Transverse colon (tissue), 4 donors: ENCODE measurements at regions not wholly inside any gene's neighbourhood (a gene's known extent, or its start where the extent isn't known, plus 50 kb on each side); places are given as distances from the start of the nearest gene placed in this dataset.
"Not testable (repeated sequence)": the region's sequence is repeated elsewhere in the genome, so short reads cannot be mapped to it uniquely, and the experiment has no call there.

Experiments used
- DNase-seq: peaks from one replicate; pipeline ENCODE4 v3.0.0-alpha.2; 2019
- H3K27ac ChIP-seq, 4 donors: fragments of 200-600 bp; sonication (generic); 2 replicates each; pipeline ENCODE4 v1.5.1; 2016 to 2018; ENCODE audit warnings: inconsistent platforms in 4 of 4
- H3K27me3 ChIP-seq: fragments of 200-600 bp; sonication (generic); 2 replicates; pipeline ENCODE4 v1.5.1; 2017; ENCODE audit warnings: inconsistent platforms
- H3K36me3 ChIP-seq, 4 donors: fragments of 200-600 bp; sonication (generic); 2 replicates each; pipeline ENCODE4 v1.5.1; 2017 to 2019; ENCODE audit warnings: inconsistent platforms in 4 of 4
- H3K4me1 ChIP-seq, 4 donors: fragments of 200-600 bp; sonication (generic); 2 replicates each; pipeline ENCODE4 v1.5.1; 2017 to 2020; ENCODE audit warnings: inconsistent platforms in 4 of 4
- H3K4me3 ChIP-seq, 4 donors: fragments of 200-600 bp; sonication (generic); 1 replicate in 1 of 4; 2 replicates in 3 of 4; pipeline versions ENCODE4 v1.5.1 to v1.6.1; 2017 to 2019; ENCODE audit warnings: inconsistent platforms in 4 of 4
- H3K9me3 ChIP-seq, 2 donors: fragments of 200-600 bp; sonication (generic); 2 replicates each; pipeline ENCODE4 v1.5.1; 2017 to 2019; ENCODE audit warnings: inconsistent platforms in 2 of 2
- EP300 ChIP-seq: sonication (generic); formaldehyde crosslinking; IDR thresholded peaks from one replicate; pipeline ENCODE4 v1.6.1; 2017; ENCODE audit warnings: antibody characterized with exemption, low read depth
- POLR2A ChIP-seq: fragments of 450-650 bp; IDR thresholded peaks from one replicate; pipeline ENCODE4 v1.6.1; 2016; ENCODE audit warnings: antibody characterized with exemption, mild to moderate bottlenecking, moderate library complexity
- POLR2AphosphoS5 ChIP-seq, 3 donors: sonication (generic); formaldehyde crosslinking; IDR thresholded peaks; one replicate each; pipeline ENCODE4 v1.6.1; 2016; ENCODE audit warnings: antibody characterized with exemption in 3 of 3
- WGBS, 2 donors: methylation state at CpG; one replicate each; pipeline ENCODE4 v1.1.5; 2018; ENCODE audit warnings: low coverage in 1 of 2; 5-methylcytosine and 5-hydroxymethylcytosine counted together
- in situ Hi-C, 4 donors: fragments of 200-750 bp; cut with MboI; loops; one replicate each; pipeline versions ENCODE4 v1.15.0 to v1.15.1; 2017; ENCODE audit warnings: low sequenced_read_pairs in 3 of 4, low pct_ligation_motif_present in 1 of 4, low pct_unique_long_range_greater_than_20kb in 1 of 4
- intact Hi-C: fragments of 100-400 bp; cut with DNase I; formaldehyde crosslinking; loops from one replicate; pipeline ENCODE4 v1.15.1; 2023; ENCODE audit warnings: low total_unique reads
- TF ChIP-seq, protein P1 (sequence below), 5 experiments: fragments of 200-600 bp in 3 of 5; fragments of 450-650 bp in 2 of 5; sonication (generic) in 3 of 5; IDR thresholded peaks; 1 replicate in 2 of 5; 2 replicates in 3 of 5; pipeline ENCODE4 v1.5.1; 2016 to 2017; ENCODE audit warnings: antibody characterized with exemption in 5 of 5, inconsistent platforms in 3 of 5, mild to moderate bottlenecking in 2 of 5, moderate library complexity in 1 of 5

DNA sequence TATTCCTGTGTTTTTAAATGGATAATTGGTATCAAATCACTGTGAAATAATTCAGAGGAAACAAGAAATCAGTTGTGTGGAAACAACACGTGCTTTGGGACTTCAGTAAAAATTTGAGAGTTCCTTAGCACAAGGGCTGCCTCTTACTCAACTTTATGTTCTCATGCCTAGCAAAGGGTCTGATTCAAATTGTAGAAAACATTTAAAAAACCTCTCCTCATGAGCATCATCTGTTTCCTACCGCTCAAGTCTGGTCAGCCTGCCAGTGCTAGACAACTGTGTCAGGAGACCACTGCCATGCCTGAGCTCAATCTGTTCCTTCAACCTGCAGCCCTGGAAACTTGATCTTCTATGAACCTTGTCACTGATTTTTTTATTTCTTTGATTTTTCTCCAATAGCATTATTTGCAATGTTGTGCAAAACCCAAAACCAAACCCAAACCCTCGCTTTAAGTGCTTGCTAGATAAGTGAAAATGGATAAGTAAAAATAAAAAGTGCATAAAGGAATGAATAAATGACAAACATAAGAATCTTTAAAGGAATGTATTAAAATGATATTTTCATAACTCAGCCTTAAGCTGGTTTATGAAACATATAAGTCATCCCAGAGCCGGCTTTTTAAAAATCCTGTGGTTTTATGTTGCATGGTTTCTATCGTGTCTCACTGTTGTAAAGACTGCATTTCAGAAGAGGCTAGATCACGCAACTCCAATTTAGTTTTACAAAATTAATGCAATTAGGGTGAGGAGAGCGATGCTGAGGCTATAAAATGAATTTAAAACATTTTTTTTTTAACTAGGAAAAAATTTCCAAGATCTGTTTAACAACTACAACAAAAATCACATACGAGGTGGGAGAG lies 361.2 kb upstream of the PDE3A start:
- DNase-seq, result no peak
- no peaks in the 10 kb centered on the region for H3K36me3 ChIP-seq
- in situ Hi-C loops (no loop called here), intact Hi-C loops (no loop called here)
- H3K4me3 ChIP-seq, result no peak overlapping the region
- H3K9me3 ChIP-seq, result no peaks in the 10 kb centered on the region
- peaks cover 0 to 12% (median 7%) of the 10 kb centered on the region in 4 donors for H3K4me1 ChIP-seq
- no peak overlapping the region for H3K27ac ChIP-seq
- H3K27me3 ChIP-seq, result no peaks in the 10 kb centered on the region
- WGBS, 2 donors, result 73 to 87% methylated on average over 8 of the region's 8 CpGs
- TF ChIP-seq, protein P1, sequence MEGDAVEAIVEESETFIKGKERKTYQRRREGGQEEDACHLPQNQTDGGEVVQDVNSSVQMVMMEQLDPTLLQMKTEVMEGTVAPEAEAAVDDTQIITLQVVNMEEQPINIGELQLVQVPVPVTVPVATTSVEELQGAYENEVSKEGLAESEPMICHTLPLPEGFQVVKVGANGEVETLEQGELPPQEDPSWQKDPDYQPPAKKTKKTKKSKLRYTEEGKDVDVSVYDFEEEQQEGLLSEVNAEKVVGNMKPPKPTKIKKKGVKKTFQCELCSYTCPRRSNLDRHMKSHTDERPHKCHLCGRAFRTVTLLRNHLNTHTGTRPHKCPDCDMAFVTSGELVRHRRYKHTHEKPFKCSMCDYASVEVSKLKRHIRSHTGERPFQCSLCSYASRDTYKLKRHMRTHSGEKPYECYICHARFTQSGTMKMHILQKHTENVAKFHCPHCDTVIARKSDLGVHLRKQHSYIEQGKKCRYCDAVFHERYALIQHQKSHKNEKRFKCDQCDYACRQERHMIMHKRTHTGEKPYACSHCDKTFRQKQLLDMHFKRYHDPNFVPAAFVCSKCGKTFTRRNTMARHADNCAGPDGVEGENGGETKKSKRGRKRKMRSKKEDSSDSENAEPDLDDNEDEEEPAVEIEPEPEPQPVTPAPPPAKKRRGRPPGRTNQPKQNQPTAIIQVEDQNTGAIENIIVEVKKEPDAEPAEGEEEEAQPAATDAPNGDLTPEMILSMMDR (IDR thresholded peaks at IDR 0.05), result no peak
- TF ChIP-seq POLR2AphosphoS5 (IDR thresholded peaks at IDR 0.05), result no peak
- TF ChIP-seq EP300, result no peak
- TF ChIP-seq POLR2A, result no peak

DNA sequence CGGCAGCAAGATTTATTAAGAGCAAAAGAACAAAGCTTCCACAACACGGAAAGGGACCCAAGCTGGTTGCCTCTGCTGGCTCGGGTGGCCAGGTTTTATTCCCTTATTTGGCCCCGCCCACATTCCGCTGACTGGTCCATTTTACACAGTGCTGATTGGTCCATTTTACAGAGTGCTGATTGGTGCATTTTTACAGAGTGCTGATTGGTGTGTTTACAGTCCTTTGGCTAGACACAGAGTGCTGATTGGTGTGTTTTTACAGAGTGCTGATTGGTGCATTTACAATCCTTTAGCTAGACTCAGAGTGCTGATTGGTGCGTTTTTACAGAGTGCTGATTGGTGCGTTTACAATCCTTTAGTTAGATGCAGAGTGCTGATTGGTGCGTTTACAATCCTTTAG lies 358.4 kb upstream of the PDE3A start:
- H3K27me3 ChIP-seq, in situ Hi-C loops, intact Hi-C loops, DNase-seq, H3K9me3 ChIP-seq, H3K36me3 ChIP-seq, H3K27ac ChIP-seq, H3K4me3 ChIP-seq: not testable (repeated sequence)
- peaks cover 0 to 12% (median 7%) of the 10 kb centered on the region in 4 donors for H3K4me1 ChIP-seq
- 88 to 95% methylated on average over 8 of the region's 8 CpGs for WGBS, 2 donors

DNA sequence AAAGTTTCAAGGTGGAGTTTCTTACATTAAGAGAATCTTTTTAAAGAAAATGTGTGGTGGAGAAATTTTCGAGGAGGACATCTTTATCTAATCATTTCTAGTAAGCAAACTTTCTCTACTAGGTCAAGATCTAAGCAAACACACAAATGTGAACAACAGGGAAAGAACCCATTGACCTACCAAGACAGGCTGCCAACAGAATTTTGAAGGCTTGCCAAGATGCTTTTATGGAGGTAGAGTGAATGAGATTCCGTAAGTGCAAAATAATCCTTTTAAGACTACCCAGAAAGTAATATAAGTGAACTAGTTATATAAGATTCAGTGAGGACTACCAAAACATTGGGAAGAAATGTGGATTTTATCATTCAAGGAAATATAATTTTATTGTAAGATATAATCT lies 357.1 kb upstream of the PDE3A start:
- peaks cover 0 to 12% (median 7%) of the 10 kb centered on the region in 4 donors for H3K4me1 ChIP-seq
- no peak overlapping the region for H3K4me3 ChIP-seq
- TF ChIP-seq, protein P1 (IDR thresholded peaks at IDR 0.05), result no peak
- no peak for TF ChIP-seq POLR2AphosphoS5 (IDR thresholded peaks at IDR 0.05)
- TF ChIP-seq EP300, result no peak
- TF ChIP-seq POLR2A, result no peak
- no peaks in the 10 kb centered on the region for H3K36me3 ChIP-seq
- 12 to 32% methylated on average over 2 of the region's 2 CpGs for WGBS, 2 donors
- in situ Hi-C loops, result no loop called here
- no peaks in the 10 kb centered on the region for H3K27me3 ChIP-seq
- peak; percentile 69 for DNase-seq
- H3K27ac ChIP-seq, result no peak overlapping the region
- intact Hi-C loops, result no loop called here
- no peaks in the 10 kb centered on the region for H3K9me3 ChIP-seq

DNA sequence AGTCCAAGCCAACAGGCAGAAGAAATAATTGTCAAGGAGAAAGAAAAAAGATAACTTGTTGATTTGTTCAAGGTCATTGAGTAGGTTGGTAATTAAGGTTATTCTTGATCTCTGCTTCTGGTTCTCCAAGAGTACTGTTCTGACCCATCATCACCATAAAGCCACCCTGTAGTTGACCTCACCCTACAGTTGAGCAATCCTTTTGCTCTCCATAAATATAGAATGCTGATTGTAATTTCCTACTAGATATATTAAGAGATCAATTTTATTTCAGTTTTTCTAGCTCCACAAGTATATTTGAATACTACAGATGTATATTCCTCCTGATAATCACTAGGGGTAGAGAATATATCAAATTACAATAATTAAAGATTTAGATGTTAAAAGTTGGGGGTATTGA lies 350.5 kb upstream of the PDE3A start:
- Histone ChIP-seq H3K9me3 (no peaks in the 10 kb centered on the region), H3K27ac (peak overlapping the region in 3 of 4 donors; percentile 7 to 42 (median 16)), H3K36me3 (no peaks in the 10 kb centered on the region), H3K27me3 (no peaks in the 10 kb centered on the region), H3K4me1 (peaks cover 0 to 6% (median 1%) of the 10 kb centered on the region in 4 donors), H3K4me3 (no peak overlapping the region)
- DNase-seq, result no peak
- intact Hi-C loops (no loop called here), in situ Hi-C loops (no loop called here)
- TF ChIP-seq POLR2A (no peak), POLR2AphosphoS5 (IDR thresholded peaks at IDR 0.05) (no peak), EP300 (no peak)
- TF ChIP-seq, protein P1 (IDR thresholded peaks at IDR 0.05), result no peak
